Activated naive CD4-positive, alpha-beta T cell treated with anti-CD3 and anti-CD28 coated beads, Interleukin-2, amount 50 U/mL, for 24 hours (primary cell): ENCODE measurements at regions not wholly inside any gene's neighbourhood (a gene's known extent, or its start where the extent isn't known, plus 50 kb on each side); places are given as distances from the start of the nearest gene placed in this dataset.

Experiments used
- H3K27ac Mint-ChIP-seq: one replicate; pipeline ENCODE4 v1.8.0; 2021; ENCODE audit warnings: mild to moderate bottlenecking, mixed read lengths
- H3K27me3 Mint-ChIP-seq: one replicate; pipeline ENCODE4 v1.8.0; 2021; ENCODE audit warnings: mixed read lengths
- H3K36me3 Mint-ChIP-seq: one replicate; pipeline ENCODE4 v1.8.0; 2021; ENCODE audit warnings: mixed read lengths
- H3K4me1 Mint-ChIP-seq: one replicate; pipeline ENCODE4 v1.8.0; 2021; ENCODE audit warnings: mixed read lengths
- H3K4me3 Mint-ChIP-seq: one replicate; pipeline ENCODE4 v1.8.0; 2021; ENCODE audit warnings: mild to moderate bottlenecking, mixed read lengths
- H3K9me3 Mint-ChIP-seq: one replicate; pipeline ENCODE4 v1.8.0; 2021; ENCODE audit warnings: mixed read lengths

- H3K4me3 Mint-ChIP-seq = no peak overlapping the region
- no peaks in the 10 kb centered on the region for H3K36me3 Mint-ChIP-seq
- no peaks in the 10 kb centered on the region for H3K9me3 Mint-ChIP-seq
- peaks cover 10% of the 10 kb centered on the region for H3K27me3 Mint-ChIP-seq
- H3K27ac Mint-ChIP-seq = no peak overlapping the region
- H3K4me1 Mint-ChIP-seq = no peaks in the 10 kb centered on the region
Observed at GRCh38 chr16:54647725-54648221, 282.9 kb upstream of the IRX5 start.

GRCh38 chr16:54647216-54647615 lies 283.4 kb upstream of the IRX5 start:
- H3K4me3 Mint-ChIP-seq = no peak overlapping the region
- no peaks in the 10 kb centered on the region for H3K4me1 Mint-ChIP-seq
- H3K27ac Mint-ChIP-seq = no peak overlapping the region
- H3K9me3 Mint-ChIP-seq = no peaks in the 10 kb centered on the region
- no peaks in the 10 kb centered on the region for H3K36me3 Mint-ChIP-seq
- peaks cover 10% of the 10 kb centered on the region for H3K27me3 Mint-ChIP-seq

GRCh38 chr16:54645345-54645744 lies 285.3 kb upstream of the IRX5 start:
- Mint-ChIP-seq H3K27ac (no peak overlapping the region), H3K27me3 (peaks cover 7% of the 10 kb centered on the region), H3K4me3 (no peak overlapping the region), H3K36me3 (no peaks in the 10 kb centered on the region), H3K4me1 (no peaks in the 10 kb centered on the region), H3K9me3 (no peaks in the 10 kb centered on the region)

GRCh38 chr16:54636221-54636793 lies 294.4 kb upstream of the IRX5 start:
- peaks cover 3% of the 10 kb centered on the region for H3K27me3 Mint-ChIP-seq
- no peaks in the 10 kb centered on the region for H3K36me3 Mint-ChIP-seq
- no peak overlapping the region for H3K4me3 Mint-ChIP-seq
- H3K4me1 Mint-ChIP-seq = no peaks in the 10 kb centered on the region
- no peaks in the 10 kb centered on the region for H3K9me3 Mint-ChIP-seq
- H3K27ac Mint-ChIP-seq = no peak overlapping the region

- H3K4me1 Mint-ChIP-seq = no peaks in the 10 kb centered on the region
- peaks cover 5% of the 10 kb centered on the region for H3K27me3 Mint-ChIP-seq
Observed at GRCh38 chr16:54633943-54634362, 296.7 kb upstream of the IRX5 start.

GRCh38 chr16:54632322-54633220 lies 298.1 kb upstream of the IRX5 start:
- peaks cover 5% of the 10 kb centered on the region for H3K27me3 Mint-ChIP-seq
- peaks cover 3% of the 10 kb centered on the region for H3K9me3 Mint-ChIP-seq
- no peaks in the 10 kb centered on the region for H3K4me1 Mint-ChIP-seq
- no peak overlapping the region for H3K4me3 Mint-ChIP-seq
- no peak overlapping the region for H3K27ac Mint-ChIP-seq
- H3K36me3 Mint-ChIP-seq = no peaks in the 10 kb centered on the region

More at GRCh38 chr16:54633943-54634362, 296.7 kb upstream of the IRX5 start:
- H3K36me3 Mint-ChIP-seq = no peaks in the 10 kb centered on the region
- H3K4me3 Mint-ChIP-seq = no peak overlapping the region
- no peak overlapping the region for H3K27ac Mint-ChIP-seq
- peaks cover 3% of the 10 kb centered on the region for H3K9me3 Mint-ChIP-seq

- peaks cover 3% of the 10 kb centered on the region for H3K9me3 Mint-ChIP-seq
- H3K4me1 Mint-ChIP-seq = no peaks in the 10 kb centered on the region
- H3K4me3 Mint-ChIP-seq = no peak overlapping the region
- H3K27me3 Mint-ChIP-seq = peaks cover 5% of the 10 kb centered on the region
- no peaks in the 10 kb centered on the region for H3K36me3 Mint-ChIP-seq
- H3K27ac Mint-ChIP-seq = no peak overlapping the region
Observed at GRCh38 chr16:54631782-54632181, 298.9 kb upstream of the IRX5 start.

- Mint-ChIP-seq H3K4me3 (no peak overlapping the region), H3K27me3 (peaks cover 5% of the 10 kb centered on the region), H3K4me1 (no peaks in the 10 kb centered on the region), H3K27ac (no peak overlapping the region), H3K9me3 (peaks cover 3% of the 10 kb centered on the region), H3K36me3 (no peaks in the 10 kb centered on the region)
Observed at GRCh38 chr16:54630284-54630967, 300.2 kb upstream of the IRX5 start.

- peaks cover 3% of the 10 kb centered on the region for H3K9me3 Mint-ChIP-seq
- H3K36me3 Mint-ChIP-seq = no peaks in the 10 kb centered on the region
- no peak overlapping the region for H3K4me3 Mint-ChIP-seq
- no peak overlapping the region for H3K27ac Mint-ChIP-seq
- H3K27me3 Mint-ChIP-seq = peaks cover 6% of the 10 kb centered on the region
- no peaks in the 10 kb centered on the region for H3K4me1 Mint-ChIP-seq
Observed at GRCh38 chr16:54628796-54629625, 301.7 kb upstream of the IRX5 start.

- Mint-ChIP-seq H3K27ac (no peak overlapping the region), H3K4me1 (no peaks in the 10 kb centered on the region), H3K27me3 (peaks cover 7% of the 10 kb centered on the region), H3K36me3 (no peaks in the 10 kb centered on the region), H3K4me3 (no peak overlapping the region), H3K9me3 (peaks cover 3% of the 10 kb centered on the region)
Observed at GRCh38 chr16:54627616-54628015, 303.0 kb upstream of the IRX5 start.

- peaks cover 5% of the 10 kb centered on the region for H3K27me3 Mint-ChIP-seq
- H3K27ac Mint-ChIP-seq = no peak overlapping the region
- no peaks in the 10 kb centered on the region for H3K36me3 Mint-ChIP-seq
- H3K9me3 Mint-ChIP-seq = no peaks in the 10 kb centered on the region
- no peaks in the 10 kb centered on the region for H3K4me1 Mint-ChIP-seq
- no peak overlapping the region for H3K4me3 Mint-ChIP-seq
Observed at GRCh38 chr16:54623636-54624035, 307.0 kb upstream of the IRX5 start.

GRCh38 chr16:54620197-54620596 lies 310.5 kb upstream of the IRX5 start:
- peaks cover 5% of the 10 kb centered on the region for H3K27me3 Mint-ChIP-seq
- H3K9me3 Mint-ChIP-seq = no peaks in the 10 kb centered on the region
- H3K4me1 Mint-ChIP-seq = no peaks in the 10 kb centered on the region
- no peak overlapping the region for H3K27ac Mint-ChIP-seq
- no peaks in the 10 kb centered on the region for H3K36me3 Mint-ChIP-seq
- H3K4me3 Mint-ChIP-seq = no peak overlapping the region

- no peaks in the 10 kb centered on the region for H3K27me3 Mint-ChIP-seq
- H3K4me1 Mint-ChIP-seq = no peaks in the 10 kb centered on the region
- H3K4me3 Mint-ChIP-seq = no peak overlapping the region
- H3K9me3 Mint-ChIP-seq = no peaks in the 10 kb centered on the region
- no peaks in the 10 kb centered on the region for H3K36me3 Mint-ChIP-seq
- H3K27ac Mint-ChIP-seq = no peak overlapping the region
Observed at GRCh38 chr16:54616610-54617009, 314.1 kb upstream of the IRX5 start.

- Mint-ChIP-seq H3K27ac (no peak overlapping the region), H3K4me3 (no peak overlapping the region), H3K27me3 (peaks cover 5% of the 10 kb centered on the region), H3K36me3 (no peaks in the 10 kb centered on the region), H3K9me3 (peaks cover 21% of the 10 kb centered on the region), H3K4me1 (no peaks in the 10 kb centered on the region)
Observed at GRCh38 chr16:54605536-54606066, 319.0 kb upstream of the IRX3 start.

- H3K27ac Mint-ChIP-seq = no peak overlapping the region
- H3K9me3 Mint-ChIP-seq = peaks cover 36% of the 10 kb centered on the region
- peaks cover 5% of the 10 kb centered on the region for H3K27me3 Mint-ChIP-seq
- H3K36me3 Mint-ChIP-seq = no peaks in the 10 kb centered on the region
- no peaks in the 10 kb centered on the region for H3K4me1 Mint-ChIP-seq
- no peak overlapping the region for H3K4me3 Mint-ChIP-seq
Observed at GRCh38 chr16:54602666-54603065, 316.1 kb upstream of the IRX3 start.
